SK-N-SH treated with all-trans-retinoic acid at 6 μM for 48 hours (cell line): ENCODE measurements at regions not wholly inside any gene's neighbourhood (a gene's known extent, or its start where the extent isn't known, plus 50 kb on each side); places are given as distances from the start of the nearest gene placed in this dataset.

Experiments used
- ESRRG ChIP-seq: fragments of 250-450 bp; sonication (Bioruptor Pico); IDR thresholded peaks from 2 replicates; pipeline ENCODE4 v1.6.1; 2021; ENCODE audit warnings: mild to moderate bottlenecking
- POU6F1 ChIP-seq: fragments of 250-450 bp; sonication (Bioruptor Pico); IDR thresholded peaks from 2 replicates; pipeline ENCODE4 v1.8.0; 2021; ENCODE audit warnings: low read depth, mild to moderate bottlenecking, moderate library complexity, borderline replicate concordance
- PPARA ChIP-seq: fragments of 250-450 bp; sonication (Bioruptor Pico); IDR thresholded peaks from 2 replicates; pipeline ENCODE4 v1.5.0; 2020; ENCODE audit warnings: mild to moderate bottlenecking, borderline replicate concordance
- RARB ChIP-seq: fragments of 250-450 bp; sonication (Bioruptor Pico); IDR thresholded peaks from 2 replicates; pipeline ENCODE4 v1.8.0; 2021; ENCODE audit warnings: mild to moderate bottlenecking, moderate library complexity
- TCF4 ChIP-seq: fragments of 250-450 bp; sonication (Bioruptor Pico); IDR thresholded peaks from 2 replicates; pipeline ENCODE4 v1.8.0; 2021; ENCODE audit warnings: mild to moderate bottlenecking, moderate library complexity, borderline replicate concordance
- TF ChIP-seq, protein P1 (sequence below): fragments of 250-450 bp; sonication (Bioruptor Pico); IDR thresholded peaks from 2 replicates; pipeline ENCODE4 v1.8.0; 2020; ENCODE audit warnings: mild to moderate bottlenecking, moderate library complexity, borderline replicate concordance

DNA sequence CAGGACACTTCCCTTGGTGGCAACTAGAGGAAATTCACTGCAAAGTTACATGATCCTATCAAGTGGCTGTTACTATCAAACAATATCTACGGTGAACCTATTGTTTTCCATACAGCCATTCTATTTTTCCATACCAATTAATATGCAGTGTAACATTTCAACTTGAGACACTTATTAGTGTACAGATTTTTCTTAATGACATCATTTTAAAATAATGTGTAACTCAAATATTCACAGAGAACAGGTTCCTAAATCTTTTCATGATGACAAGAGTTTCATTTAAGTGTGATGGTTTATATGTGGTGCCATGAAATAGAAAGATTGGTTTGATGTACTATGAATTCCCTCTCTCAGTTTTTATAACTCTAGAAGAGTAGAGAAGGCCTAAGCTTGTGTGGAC lies 291.2 kb upstream of the SOX5 start:
- TF ChIP-seq, protein P1, sequence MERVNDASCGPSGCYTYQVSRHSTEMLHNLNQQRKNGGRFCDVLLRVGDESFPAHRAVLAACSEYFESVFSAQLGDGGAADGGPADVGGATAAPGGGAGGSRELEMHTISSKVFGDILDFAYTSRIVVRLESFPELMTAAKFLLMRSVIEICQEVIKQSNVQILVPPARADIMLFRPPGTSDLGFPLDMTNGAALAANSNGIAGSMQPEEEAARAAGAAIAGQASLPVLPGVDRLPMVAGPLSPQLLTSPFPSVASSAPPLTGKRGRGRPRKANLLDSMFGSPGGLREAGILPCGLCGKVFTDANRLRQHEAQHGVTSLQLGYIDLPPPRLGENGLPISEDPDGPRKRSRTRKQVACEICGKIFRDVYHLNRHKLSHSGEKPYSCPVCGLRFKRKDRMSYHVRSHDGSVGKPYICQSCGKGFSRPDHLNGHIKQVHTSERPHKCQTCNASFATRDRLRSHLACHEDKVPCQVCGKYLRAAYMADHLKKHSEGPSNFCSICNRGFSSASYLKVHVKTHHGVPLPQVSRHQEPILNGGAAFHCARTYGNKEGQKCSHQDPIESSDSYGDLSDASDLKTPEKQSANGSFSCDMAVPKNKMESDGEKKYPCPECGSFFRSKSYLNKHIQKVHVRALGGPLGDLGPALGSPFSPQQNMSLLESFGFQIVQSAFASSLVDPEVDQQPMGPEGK: no peak
- TF ChIP-seq PPARA (CRISPR knock-in tag) (no peak), POU6F1 (CRISPR knock-in tag) (no peak), RARB (CRISPR knock-in tag) (no peak), TCF4 (CRISPR knock-in tag) (no peak), ESRRG (no peak)
